Body of pancreas (tissue), 4 donors: ENCODE measurements at regions not wholly inside any gene's neighbourhood (a gene's known extent, or its start where the extent isn't known, plus 50 kb on each side); places are given as distances from the start of the nearest gene placed in this dataset.

Experiments used
- ATAC-seq: fragments of 150-250 bp; one replicate; pipeline ENCODE4 v1.9.1; 2016
- DNase-seq, 4 donors: peaks; one replicate each; pipeline ENCODE4 v3.0.0-alpha.2; 2019
- H3K27ac ChIP-seq, 4 donors: fragments of 200-600 bp; sonication (generic); 1 replicate in 3 of 4; 2 replicates in 1 of 4; pipeline versions ENCODE4 v1.5.1 to v1.6.1; 2016 to 2019; ENCODE audit warnings: mild to moderate bottlenecking in 1 of 4, mixed read lengths in 1 of 4, moderate library complexity in 1 of 4
- H3K27me3 ChIP-seq, 2 donors: fragments of 200-600 bp; sonication (generic); one replicate each; pipeline ENCODE4 v1.6.0; 2016; ENCODE audit warnings: mild to moderate bottlenecking in 1 of 2
- H3K36me3 ChIP-seq, 2 donors: fragments of 200-600 bp; sonication (generic); replicated peaks in 1 of 2; 2 replicates each; pipeline ENCODE4 v1.5.1; 2016; ENCODE audit warnings: low read depth in 2 of 2; ENCODE audit not compliant: insufficient read depth in 1 of 2
- H3K4me1 ChIP-seq: fragments of 200-600 bp; sonication (generic); one replicate; pipeline ENCODE4 v1.6.0; 2016
- H3K4me3 ChIP-seq, 2 donors: fragments of 200-600 bp; sonication (generic); 1 replicate in 1 of 2; 2 replicates in 1 of 2; pipeline ENCODE4 v1.5.1; 2016 to 2019
- H3K9me3 ChIP-seq, 3 donors: fragments of 200-600 bp; sonication (generic); 1 replicate in 2 of 3; 2 replicates in 1 of 3; pipeline ENCODE4 v1.5.1; 2016
- CTCF ChIP-seq, 7 experiments: fragments of 450-650 bp in 4 of 7; fragments of 200-600 bp in 3 of 7; sonication (generic) in 3 of 7; IDR thresholded peaks; one replicate each; pipeline ENCODE4 v1.5.1; 2016 to 2019; ENCODE audit warnings: antibody characterized with exemption in 7 of 7
- POLR2A ChIP-seq, 3 donors: fragments of 450-650 bp; IDR thresholded peaks; one replicate each; pipeline ENCODE4 v1.6.1; 2016; ENCODE audit warnings: antibody characterized with exemption in 3 of 3, mild to moderate bottlenecking in 2 of 3
- WGBS, 2 donors: methylation state at CpG; one replicate each; pipeline ENCODE4 v1.1.5; 2017; 5-methylcytosine and 5-hydroxymethylcytosine counted together
- intact Hi-C: fragments of 100-400 bp; cut with DNase I; formaldehyde crosslinking; loops from one replicate; pipeline ENCODE4 v1.15.1; 2023

- Histone ChIP-seq H3K9me3 (no peaks in the 10 kb centered on the region), H3K4me3 (no peak overlapping the region), H3K4me1 (peaks cover 27% of the 10 kb centered on the region), H3K27ac (no peak overlapping the region), H3K36me3 (no peaks in the 10 kb centered on the region), H3K27me3 (no peaks in the 10 kb centered on the region)
- intact Hi-C loops, result no loop called here
- TF ChIP-seq CTCF (IDR thresholded peaks at IDR 0.05) (no peak), POLR2A (IDR thresholded peaks at IDR 0.05) (no peak)
- no peak for DNase-seq
- no peak for ATAC-seq
- WGBS, 2 donors, result 86 to 88% methylated on average over 1 of the region's 1 CpG
Observed at GRCh38 chr4:23233596-23233995, 540.9 kb downstream of the GBA3 start.

GRCh38 chr4:23232987-23233386 lies 540.2 kb downstream of the GBA3 start:
- TF ChIP-seq POLR2A (IDR thresholded peaks at IDR 0.05) (no peak), CTCF (IDR thresholded peaks at IDR 0.05) (no peak)

GRCh38 chr4:23225564-23225963 lies 532.8 kb downstream of the GBA3 start:
- Histone ChIP-seq H3K4me1 (peaks cover 19% of the 10 kb centered on the region), H3K4me3 (no peak overlapping the region), H3K27ac (peak overlapping the region in 1 of 4 donors; percentile 65), H3K27me3 (no peaks in the 10 kb centered on the region), H3K36me3 (no peaks in the 10 kb centered on the region), H3K9me3 (peaks cover 0 to 10% (median 0%) of the 10 kb centered on the region in 3 donors)
- TF ChIP-seq POLR2A (IDR thresholded peaks at IDR 0.05) (no peak), CTCF (IDR thresholded peaks at IDR 0.05) (no peak)
- DNase-seq (no peak), ATAC-seq (peak; percentile 75)
- intact Hi-C loops, result no loop called here
- 19 to 31% methylated on average over 1 of the region's 1 CpG for WGBS, 2 donors

More at GRCh38 chr4:23232987-23233386, 540.2 kb downstream of the GBA3 start:
- no peak overlapping the region for H3K4me3 ChIP-seq
- no peak for ATAC-seq
- H3K27ac ChIP-seq, result no peak overlapping the region
- no peaks in the 10 kb centered on the region for H3K27me3 ChIP-seq
- H3K9me3 ChIP-seq, result no peaks in the 10 kb centered on the region
- peaks cover 22% of the 10 kb centered on the region for H3K4me1 ChIP-seq
- WGBS, 2 donors, result 87 to 89% methylated on average over 2 of the region's 2 CpGs
- H3K36me3 ChIP-seq, result no peaks in the 10 kb centered on the region
- DNase-seq, result no peak
- intact Hi-C loops, result no loop called here

- TF ChIP-seq CTCF (IDR thresholded peaks at IDR 0.05) (no peak), POLR2A (IDR thresholded peaks at IDR 0.05) (no peak)
- H3K4me1 ChIP-seq, result peaks cover 19% of the 10 kb centered on the region
- H3K36me3 ChIP-seq, result no peaks in the 10 kb centered on the region
- DNase-seq, result no peak
- intact Hi-C loops, result no loop called here
- WGBS, 2 donors, result 40 to 45% methylated on average over 4 of the region's 4 CpGs
- peak; percentile 78 for ATAC-seq
- H3K27me3 ChIP-seq, result no peaks in the 10 kb centered on the region
- peaks cover 0 to 10% (median 0%) of the 10 kb centered on the region in 3 donors for H3K9me3 ChIP-seq
- no peak overlapping the region for H3K4me3 ChIP-seq
- H3K27ac ChIP-seq, result peak overlapping the region in 1 of 4 donors; percentile 65
Observed at GRCh38 chr4:23224684-23225420, 532.1 kb downstream of the GBA3 start.

- peaks cover 0 to 6% (median 0%) of the 10 kb centered on the region in 3 donors for H3K9me3 ChIP-seq
- no peaks in the 10 kb centered on the region for H3K27me3 ChIP-seq
- intact Hi-C loops, result no loop called here
- TF ChIP-seq CTCF (IDR thresholded peaks at IDR 0.05) (no peak), POLR2A (IDR thresholded peaks at IDR 0.05) (no peak)
- no peak for ATAC-seq
- WGBS, 2 donors, result 83 to 90% methylated on average over 2 of the region's 2 CpGs
- no peaks in the 10 kb centered on the region for H3K36me3 ChIP-seq
- no peak overlapping the region for H3K4me3 ChIP-seq
- no peak overlapping the region for H3K27ac ChIP-seq
- DNase-seq, result no peak
- peaks cover 7% of the 10 kb centered on the region for H3K4me1 ChIP-seq
Observed at GRCh38 chr4:23220911-23221310, 528.2 kb downstream of the GBA3 start.
